Bone marrow (tissue), 2 donors: ENCODE measurements at regions not wholly inside any gene's neighbourhood (a gene's known extent, or its start where the extent isn't known, plus 50 kb on each side); places are given as distances from the start of the nearest gene placed in this dataset.
"Not testable (repeated sequence)": the region's sequence is repeated elsewhere in the genome, so short reads cannot be mapped to it uniquely, and the experiment has no call there.

Experiments used
- DNase-seq, 2 donors: peaks; one replicate each; lab custom pipeline; 2025; lab: John Stamatoyannopoulos, UW

DNA sequence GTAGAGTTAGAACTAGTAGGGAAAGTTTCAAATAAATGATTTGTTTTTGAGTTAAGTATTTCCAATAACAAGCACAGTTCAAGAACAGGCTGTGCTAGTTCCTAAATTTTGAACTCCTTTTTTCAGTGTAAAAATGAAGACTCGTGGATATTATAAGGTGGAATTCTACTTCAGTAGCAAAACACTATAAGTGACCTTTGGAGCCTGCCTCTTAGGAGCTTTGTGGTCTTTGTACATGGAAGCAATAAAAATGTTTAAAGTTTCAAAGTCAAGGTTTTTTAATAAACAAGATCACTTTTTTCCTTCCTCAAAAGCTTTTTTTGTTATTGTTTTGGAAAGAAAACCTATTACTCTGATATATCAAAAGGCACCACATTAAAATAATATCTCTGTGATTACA lies 292.4 kb upstream of the VWC2 start:
- no peak for DNase-seq

DNA sequence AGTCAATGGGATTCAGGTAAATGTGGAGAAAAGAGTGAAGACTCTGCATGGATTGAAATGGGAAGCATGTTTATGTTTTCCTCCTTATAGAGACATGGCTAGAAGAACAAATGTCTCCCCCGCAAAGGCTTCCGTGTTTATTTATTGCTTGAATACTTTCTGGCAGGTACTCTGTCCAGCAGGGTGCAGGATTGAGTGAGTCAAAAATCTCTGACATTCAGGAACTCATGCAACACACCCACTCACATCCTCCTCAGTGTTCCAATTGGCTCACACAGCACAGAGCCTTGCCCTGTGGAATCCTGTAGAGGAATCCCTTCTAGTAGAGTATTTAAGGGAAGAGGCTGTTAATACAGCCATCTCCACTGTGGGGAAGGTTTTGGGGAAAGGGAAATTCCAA lies 290.3 kb upstream of the VWC2 start:
- no peak for DNase-seq

DNA sequence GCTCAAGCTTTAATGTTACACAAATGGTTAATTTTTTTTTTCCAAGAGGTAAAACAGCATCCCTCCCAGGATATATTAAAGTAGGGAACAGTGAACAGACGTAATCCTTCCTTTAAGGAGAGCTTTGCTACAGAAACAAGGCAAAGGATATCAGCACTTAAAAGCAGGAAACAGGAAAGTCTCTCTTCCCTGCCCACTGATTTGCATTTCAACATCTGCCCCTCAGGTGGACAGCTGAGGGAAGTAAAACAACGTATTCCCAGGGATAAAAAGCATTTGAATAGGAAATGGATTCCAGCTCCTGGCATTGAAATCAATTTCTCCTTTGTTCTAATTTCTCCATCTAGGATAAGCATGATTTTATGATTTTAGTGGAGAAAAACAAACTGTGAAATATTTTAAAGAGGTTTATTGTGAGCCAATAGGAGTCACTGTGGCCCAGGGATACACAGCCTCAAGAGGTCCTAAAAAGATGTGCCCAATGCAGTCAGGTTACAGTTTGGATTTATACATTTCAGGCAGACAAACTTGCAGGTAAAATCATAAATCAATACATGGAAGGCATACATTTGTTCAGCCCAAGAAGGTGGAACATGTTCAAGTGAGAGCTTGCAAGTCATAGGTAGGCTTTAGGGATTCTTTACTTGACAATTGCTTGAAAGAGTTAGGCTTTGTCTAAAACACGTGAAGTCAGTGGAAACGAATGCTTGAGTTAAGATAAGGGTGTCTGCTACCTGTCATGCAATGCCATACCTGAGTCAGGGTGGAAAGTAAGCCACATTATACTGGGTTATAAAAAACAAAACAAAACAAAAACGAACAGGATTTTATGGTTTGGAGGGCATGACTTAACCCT lies 286.2 kb upstream of the VWC2 start:
- DNase-seq: no peak

DNA sequence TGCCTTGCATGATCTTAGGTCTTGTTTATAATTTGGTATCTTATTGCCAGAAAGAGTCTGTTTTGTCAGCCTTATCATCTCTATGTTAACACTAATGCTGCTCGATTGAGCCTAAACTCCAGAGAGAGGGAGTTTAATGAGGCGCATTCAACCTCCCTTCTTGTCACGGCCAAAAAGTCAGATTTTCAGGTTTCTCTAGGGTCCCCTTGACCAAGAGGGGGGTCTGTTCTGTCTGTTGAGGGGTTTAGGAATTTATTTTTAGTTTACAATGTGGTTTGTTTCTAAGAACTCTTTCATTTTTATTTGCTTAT lies 285.7 kb upstream of the VWC2 start:
- DNase-seq: no peak

DNA sequence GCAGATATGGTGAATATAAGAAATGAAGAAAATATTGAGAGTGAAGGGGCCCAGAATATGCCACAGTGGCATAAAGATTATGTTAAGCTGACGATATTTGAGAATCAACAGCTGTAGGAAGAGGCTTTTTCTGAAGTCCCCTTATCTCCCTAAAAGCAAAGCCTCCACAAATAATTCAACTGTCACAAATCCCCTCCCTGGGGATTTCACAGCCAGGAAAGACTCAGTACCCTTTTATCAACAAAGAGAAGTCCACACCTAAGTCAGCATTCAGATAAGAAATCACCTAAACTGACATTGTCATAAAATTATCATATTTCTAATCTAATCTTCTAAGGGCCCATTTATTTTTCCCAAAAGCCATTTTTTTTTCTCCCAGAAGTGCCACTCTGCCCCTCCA lies 284.9 kb upstream of the VWC2 start:
- DNase-seq: no peak

DNA sequence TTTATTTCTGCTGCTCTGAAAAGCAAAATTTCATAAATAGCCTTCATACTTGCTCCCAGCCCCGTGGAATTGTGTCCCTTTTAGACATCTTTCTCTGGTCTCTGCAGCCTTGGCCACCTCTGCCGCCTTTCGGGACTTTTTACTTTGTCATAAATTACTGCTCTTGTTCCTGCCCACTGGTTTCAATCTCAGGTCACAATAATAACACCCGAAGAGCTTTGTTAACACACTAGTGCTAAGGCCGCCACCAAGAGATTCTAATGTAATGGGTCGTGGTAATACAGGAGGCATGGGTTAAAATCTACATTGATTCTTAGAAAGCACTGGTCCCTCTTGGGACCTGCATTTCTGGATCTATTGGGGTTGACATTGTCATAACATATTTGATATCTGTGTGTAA lies 276.0 kb upstream of the VWC2 start:
- DNase-seq: no peak

DNA sequence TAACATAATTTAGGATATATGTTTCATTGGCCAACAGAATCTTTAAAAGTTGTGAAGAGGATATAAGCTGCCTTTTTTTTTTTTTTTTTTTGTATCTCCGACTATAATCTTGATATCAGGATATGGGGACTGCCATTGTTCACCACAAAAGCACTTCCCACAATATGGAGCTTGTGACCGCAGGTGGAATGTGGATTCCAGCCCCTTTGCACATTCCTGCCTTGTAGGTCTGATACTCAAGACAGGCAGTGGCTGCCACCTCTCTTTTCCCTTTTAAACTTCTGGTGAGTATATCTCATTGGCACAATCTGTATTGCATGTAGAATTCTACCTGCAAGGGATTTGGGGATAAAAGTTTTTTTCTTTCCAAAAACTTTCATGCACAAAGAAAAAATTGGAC lies 272.7 kb upstream of the VWC2 start:
- DNase-seq: no peak

DNA sequence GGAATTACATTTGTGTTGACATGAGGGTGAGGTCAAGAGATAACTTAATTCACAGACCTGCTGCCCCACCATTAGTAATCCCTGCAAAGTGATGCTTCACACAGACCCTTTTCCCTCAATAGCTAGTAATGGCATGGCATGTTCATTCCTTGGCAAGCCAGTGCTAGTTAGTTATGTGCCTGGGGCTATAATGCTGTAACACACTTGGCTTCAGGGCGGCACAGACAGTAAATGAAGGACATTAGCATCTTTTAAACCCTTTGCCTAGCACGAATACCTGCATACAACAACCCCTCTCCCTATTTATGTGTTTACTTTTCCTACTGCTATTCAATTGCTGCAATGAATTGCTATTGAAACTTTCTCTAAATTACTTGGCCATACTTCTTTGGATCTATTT lies 266.2 kb upstream of the VWC2 start:
- DNase-seq: not testable (repeated sequence)

DNA sequence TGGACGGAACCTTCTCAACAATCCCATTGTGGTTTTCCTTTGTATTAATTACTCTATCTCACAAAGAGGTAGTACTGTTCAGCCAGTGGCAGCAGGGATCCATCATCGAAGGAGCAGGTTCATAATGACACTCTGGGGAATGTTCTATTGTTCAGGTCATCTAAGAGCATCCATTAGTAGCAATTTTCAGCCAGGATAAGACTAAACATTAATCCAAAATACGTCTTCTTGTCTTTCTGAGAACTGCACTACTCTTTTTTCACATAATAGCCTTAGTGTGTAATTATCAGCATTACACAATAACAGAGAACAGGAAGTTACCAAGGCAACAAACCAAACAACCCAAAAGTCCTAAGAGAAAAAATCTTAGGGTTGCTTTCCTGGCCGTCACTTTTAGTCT lies 259.5 kb upstream of the VWC2 start:
- no peak for DNase-seq

DNA sequence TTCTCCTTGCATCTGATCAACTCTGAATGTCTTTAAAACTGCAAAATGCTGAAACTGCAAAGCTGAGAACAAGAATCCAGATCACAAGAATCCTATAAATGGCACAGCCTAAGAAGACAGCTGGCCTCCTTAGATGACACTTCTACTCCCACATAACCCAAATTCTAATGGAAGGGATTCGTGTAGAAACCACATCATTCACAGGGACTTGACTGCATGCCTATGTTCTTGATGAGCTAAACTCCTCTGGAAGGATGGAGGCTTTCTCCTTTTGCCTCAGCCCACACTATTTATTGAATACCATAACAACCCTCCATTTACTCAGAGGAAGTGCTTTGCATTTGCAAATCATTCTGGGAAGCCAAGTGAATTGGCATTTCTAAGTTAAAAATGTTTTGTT lies 252.5 kb upstream of the VWC2 start:
- DNase-seq: no peak

DNA sequence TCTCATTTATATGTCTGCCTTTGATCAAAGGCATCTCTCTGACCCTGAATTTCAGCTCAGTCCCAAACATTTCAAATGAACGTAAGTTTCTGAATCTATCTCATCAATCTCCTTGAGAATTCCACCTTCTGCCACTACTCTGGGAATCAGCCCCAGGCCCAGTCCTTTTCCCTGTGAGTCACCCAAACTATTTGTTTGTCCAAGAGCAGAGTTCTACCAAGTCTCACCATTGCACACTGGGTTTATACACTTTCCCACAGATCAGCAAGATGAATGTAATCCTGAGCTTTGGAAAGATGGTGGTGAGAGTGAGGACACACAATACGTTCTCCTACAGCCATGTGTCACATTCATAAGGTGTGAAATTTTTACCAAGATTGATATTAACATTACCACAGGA lies 251.3 kb upstream of the VWC2 start:
- DNase-seq: no peak

DNA sequence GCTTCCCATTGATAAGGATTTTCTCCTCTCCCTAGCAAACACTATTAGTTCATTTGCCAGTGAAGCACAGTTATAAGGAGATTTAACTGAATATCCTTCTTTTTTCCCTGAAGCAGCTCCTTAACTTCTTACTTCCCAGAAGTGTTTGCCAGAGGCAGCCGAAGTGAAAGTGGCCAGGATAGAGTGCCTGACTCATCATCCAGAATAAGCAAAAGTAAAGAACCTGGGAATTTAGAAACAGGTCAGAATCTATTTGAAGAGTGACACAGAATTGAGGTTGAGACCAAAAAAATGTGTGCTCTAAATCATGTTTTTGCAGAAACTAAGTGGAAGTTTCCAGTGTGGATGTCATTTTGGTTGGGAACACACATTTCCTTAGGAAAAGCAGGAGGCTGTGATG lies 249.6 kb upstream of the VWC2 start:
- no peak for DNase-seq

DNA sequence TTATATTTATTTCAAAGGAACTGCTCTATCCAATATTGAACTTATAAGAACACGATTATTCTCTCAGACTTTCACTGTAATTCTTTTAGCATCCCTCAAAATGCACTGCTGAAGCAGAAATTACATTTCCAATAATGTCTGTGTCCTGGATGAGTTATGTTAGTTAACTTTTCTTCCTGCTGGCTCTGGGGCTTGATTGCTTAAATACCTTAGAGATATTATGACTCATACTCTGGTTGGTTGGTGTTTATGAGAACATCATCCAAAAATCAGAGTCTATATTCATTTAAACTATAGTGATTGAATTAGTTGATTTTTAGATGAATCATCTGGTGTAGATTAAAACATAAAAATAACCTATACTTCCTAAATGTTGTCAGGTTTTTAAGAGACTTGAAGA lies 246.3 kb upstream of the VWC2 start:
- DNase-seq: no peak

DNA sequence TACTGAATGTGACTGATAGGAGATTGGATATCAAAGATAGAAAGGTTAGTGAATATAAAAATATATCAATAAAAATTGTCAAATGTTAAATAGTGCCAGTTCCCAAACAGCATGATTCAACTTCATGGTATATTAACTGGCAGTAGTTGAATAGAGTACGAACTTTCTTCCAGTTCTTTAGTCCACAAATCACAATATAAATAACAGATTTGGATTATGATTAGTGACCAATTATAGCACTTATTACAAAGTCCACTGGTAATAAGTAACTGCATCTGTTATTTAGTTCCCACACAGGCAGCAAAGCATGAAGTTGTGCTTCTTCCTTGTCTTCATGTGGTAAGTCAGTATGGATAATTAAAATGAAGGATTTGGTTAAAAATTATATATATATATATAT lies 243.0 kb upstream of the VWC2 start:
- DNase-seq: no peak

DNA sequence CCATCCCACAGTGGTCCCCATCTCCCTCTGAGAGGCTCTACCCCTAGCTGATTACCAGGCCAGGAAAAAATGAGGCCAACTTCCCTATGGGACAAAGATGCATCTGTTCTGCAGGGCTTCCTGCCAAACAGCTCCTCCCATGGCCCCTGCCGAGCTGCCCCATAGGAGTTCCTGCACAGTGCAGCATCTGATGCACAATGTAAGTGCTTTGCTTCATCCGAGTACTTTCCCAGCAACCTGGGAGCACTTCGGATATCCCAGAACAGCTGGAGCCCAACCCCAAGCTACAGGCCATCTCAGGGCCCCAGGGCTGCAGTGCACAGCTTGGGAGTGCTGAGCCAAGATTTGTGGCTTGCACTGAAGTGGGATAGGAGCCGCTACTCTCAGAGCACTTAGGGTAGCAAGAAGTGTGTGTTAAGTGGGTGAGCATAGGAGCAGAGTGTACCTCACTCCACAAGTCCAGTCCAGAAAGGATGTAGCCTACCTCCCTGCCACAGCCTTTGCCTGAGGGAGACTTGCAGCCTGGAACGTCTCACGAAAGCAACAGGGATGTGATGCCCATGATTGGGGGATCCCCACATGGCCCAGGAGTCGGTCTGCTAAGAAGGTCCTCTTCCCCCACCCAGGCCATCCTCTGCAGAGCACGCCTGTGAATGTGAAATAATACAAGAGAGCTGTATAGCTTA lies 209.6 kb upstream of the VWC2 start:
- DNase-seq: no peak

DNA sequence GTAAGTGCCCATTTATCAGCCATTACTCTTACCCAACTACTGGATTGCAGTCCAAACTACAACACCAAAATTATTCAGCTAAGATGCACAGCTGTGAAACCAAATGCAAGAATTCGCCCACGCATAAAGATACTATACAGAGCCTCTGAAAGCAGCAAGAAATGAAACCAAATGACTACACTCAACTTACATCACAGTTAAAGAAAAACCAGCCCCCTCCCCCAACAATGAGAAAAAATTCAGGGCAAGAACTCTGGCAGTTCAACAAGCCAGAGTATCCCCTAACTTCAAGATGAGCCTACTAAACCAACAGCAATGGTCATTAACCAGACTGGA lies 209.1 kb upstream of the VWC2 start:
- DNase-seq: no peak

DNA sequence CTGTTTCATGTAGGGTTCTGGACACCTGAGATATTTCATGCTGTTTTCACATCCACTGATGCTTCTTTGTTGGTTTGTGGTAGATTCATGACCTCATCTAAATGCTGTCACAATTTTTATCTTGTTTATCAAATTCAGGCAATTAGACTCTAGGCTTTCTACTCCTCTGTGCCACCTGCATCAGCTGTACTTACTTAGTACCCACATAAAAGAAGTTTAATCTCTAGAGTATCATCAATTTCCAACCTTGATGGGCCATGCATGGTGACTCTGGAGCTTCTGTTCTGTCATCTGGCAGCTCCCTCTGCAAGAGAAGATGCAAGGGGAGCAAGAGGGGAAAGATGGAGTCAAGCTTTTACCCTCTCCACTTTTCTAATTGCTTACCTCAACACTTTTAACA lies 195.9 kb upstream of the VWC2 start:
- no peak for DNase-seq

DNA sequence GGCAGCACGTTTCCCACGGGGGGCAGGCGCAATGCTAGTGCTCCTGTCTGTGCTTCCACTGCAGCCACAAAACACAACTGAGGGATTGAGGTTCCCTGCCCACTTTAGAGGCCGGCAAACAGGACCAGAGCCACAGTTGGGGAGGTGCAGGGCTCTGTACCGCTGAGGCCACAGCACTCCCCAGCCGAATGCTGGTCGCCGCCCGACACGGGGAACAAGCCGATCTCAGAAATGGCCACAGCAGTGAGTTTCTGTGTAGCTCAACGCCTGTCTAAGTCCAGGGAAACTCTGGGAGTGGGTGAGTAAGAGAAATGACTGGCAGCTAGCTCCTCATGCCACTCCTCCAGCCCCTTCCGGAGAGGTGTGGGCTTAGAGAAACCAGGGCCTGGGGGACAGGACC lies 194.0 kb upstream of the VWC2 start:
- no peak for DNase-seq

DNA sequence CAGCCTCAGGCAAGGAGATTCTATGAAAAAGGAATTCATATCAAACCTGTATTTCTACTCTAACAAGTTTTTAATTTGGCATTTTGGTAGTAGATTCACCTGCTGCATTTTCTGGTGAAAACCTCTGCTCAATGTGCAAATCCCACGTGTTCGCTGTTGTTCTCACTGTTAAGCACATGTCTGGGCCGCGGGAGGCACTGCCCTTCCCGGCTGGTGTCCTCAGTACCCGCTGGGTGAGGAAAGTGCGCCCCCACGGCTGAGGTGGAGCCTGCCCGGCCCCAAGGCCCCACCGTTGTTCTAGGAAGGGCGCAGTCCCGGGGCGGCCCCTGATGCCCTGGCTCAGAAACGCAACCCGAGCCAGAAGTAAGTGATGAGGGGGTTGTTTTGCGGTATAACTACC lies 193.4 kb upstream of the VWC2 start:
- no peak for DNase-seq

DNA sequence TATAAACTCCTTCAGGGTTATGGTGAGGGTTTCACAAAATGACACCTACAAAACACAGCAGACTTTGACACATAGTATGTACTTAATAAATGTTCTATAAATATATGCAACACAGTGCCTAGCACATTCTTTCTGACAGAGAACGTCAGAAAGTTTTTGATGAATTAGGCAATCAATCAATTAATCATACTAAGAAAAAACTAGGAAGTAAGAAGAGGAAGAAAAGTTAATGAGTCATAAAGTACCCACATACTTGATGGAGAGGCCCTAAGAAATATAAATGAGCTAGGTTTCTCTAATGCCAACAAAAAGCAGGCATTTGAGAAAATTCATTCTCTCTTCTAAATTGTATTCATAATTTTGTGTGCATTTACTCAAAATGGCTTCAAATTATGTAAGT lies 192.7 kb upstream of the VWC2 start:
- DNase-seq: no peak

DNA sequence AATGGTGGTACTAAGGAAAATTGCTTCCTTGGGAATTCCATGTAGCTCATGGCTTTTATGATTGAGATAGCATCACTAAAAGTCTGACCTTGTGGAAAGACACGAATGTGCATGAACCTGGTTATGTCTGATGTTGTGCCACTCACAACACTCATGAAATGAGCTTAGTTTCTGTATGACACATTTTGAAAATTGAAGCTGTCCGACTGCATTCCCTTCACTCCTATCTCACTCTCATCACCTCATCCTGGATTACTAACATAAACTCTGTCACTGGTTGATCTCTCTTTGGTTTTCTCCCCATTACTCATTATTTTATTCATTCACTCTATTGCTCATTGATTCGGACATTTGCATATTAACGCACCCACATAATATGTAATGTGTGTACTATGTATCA lies 190.0 kb upstream of the VWC2 start:
- no peak for DNase-seq

DNA sequence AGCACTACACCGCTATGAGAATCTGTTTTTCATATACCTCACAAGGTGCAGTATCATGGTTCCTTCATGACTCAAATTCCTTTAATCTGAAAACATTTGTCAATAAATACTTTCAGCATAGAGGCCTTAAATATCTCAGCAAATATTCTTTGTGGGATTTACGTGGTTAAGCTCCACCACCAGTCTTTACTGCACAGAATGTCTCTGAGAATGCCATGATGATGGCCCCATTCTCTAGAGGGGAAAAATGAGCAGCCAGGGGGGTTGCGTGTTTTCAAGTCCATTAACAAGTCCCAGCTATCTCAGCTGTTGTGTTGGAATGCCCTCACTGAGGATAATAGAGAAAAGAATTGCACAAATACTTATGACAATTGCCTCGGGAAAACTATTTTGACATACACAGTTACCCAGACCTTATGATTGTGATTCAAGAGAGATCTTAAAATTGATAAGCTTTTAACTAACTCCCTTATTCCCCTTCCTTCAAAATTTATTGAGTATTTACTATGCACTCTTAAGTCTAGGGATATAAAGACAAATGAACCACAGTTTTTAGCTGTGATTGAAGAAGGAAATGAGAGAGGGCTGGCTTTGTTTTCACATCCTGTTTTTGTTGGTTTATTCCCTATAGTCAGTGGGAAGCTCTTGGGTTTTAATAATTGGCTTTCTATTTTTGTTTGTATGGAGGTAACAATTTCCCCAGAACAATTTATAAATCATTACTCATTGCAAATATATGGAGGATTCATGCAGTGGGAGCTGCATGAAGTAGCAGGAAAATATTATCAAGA lies 176.5 kb upstream of the VWC2 start:
- no peak for DNase-seq

DNA sequence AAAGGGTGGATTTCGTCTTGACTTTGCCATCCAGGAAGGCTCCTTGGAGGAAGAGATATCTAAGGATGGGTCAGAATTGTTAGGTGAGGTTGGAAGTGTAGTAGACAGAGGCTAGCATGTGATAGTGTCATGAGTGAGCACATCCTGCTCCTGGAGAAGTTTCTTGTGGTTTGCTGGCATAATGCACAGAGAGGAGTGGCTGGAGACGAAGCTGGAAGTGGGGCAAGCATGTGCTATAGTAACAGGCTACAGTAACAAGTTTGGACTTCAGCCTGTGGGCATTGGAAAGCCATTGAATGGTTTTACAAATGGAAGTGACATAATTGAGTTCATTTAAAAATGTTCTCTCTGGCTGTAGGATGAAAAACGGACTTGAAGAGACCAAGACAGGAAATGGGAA lies 175.6 kb upstream of the VWC2 start:
- no peak for DNase-seq
